Hepatocyte (in vitro differentiated cells): ENCODE measurements at regions not wholly inside any gene's neighbourhood (a gene's known extent, or its start where the extent isn't known, plus 50 kb on each side); places are given as distances from the start of the nearest gene placed in this dataset.

Experiments
- DNase-seq: peaks from one replicate; pipeline ENCODE4 v3.0.0-alpha.2; 2016; ENCODE audit warnings: low spot score
- H2AFZ ChIP-seq: fragments of 200-600 bp; sonication (generic); 2 replicates; pipeline ENCODE4 v1.6.0; 2016; ENCODE audit warnings: antibody characterized with exemption, mild to moderate bottlenecking
- H3K27ac ChIP-seq: fragments of 200-600 bp; sonication (generic); 2 replicates; pipeline ENCODE4 v1.5.1; 2016; ENCODE audit warnings: mild to moderate bottlenecking
- H3K27me3 ChIP-seq: fragments of 200-600 bp; sonication (generic); 2 replicates; pipeline ENCODE4 v1.6.1; 2016
- H3K36me3 ChIP-seq: fragments of 200-600 bp; sonication (generic); replicated peaks from 2 replicates; pipeline ENCODE4 v1.5.1; 2016; ENCODE audit warnings: low read depth; ENCODE audit not compliant: insufficient read depth
- H3K4me1 ChIP-seq: fragments of 200-600 bp; sonication (generic); 2 replicates; pipeline ENCODE4 v1.5.1; 2016; ENCODE audit warnings: mild to moderate bottlenecking, moderate library complexity; ENCODE audit not compliant: insufficient read depth
- H3K4me2 ChIP-seq: fragments of 200-600 bp; sonication (generic); 2 replicates; pipeline ENCODE4 v1.6.0; 2016
- H3K4me3 ChIP-seq: fragments of 200-600 bp; sonication (generic); 2 replicates; pipeline ENCODE4 v1.5.1; 2016; ENCODE audit warnings: mild to moderate bottlenecking
- H3K79me2 ChIP-seq: fragments of 200-600 bp; sonication (generic); 2 replicates; pipeline ENCODE4 v1.6.0; 2017; ENCODE audit warnings: mild to moderate bottlenecking
- H3K9me2 ChIP-seq: fragments of 200-600 bp; sonication (generic); replicated peaks from 2 replicates; pipeline ENCODE4 v1.6.0; 2017; ENCODE audit warnings: mild to moderate bottlenecking; ENCODE audit not compliant: insufficient read depth
- H3K9me3 ChIP-seq: fragments of 200-600 bp; sonication (generic); 2 replicates; pipeline ENCODE4 v1.5.1; 2016; ENCODE audit warnings: low read depth, mild to moderate bottlenecking
- H4K20me1 ChIP-seq: fragments of 200-600 bp; sonication (generic); 2 replicates; pipeline ENCODE4 v1.6.0; 2016; ENCODE audit warnings: mild to moderate bottlenecking; ENCODE audit not compliant: insufficient read depth, poor library complexity, severe bottlenecking
- CTCF ChIP-seq: fragments of 200-600 bp; sonication (generic); IDR thresholded peaks from 2 replicates; pipeline ENCODE4 v1.5.1; 2016; ENCODE audit warnings: antibody characterized with exemption, mild to moderate bottlenecking; ENCODE audit not compliant: poor library complexity
- EZH2 ChIP-seq: fragments of 200-600 bp; sonication (generic); IDR thresholded peaks from 2 replicates; pipeline ENCODE4 v1.6.1; 2016; ENCODE audit warnings: antibody characterized with exemption, mild to moderate bottlenecking, borderline replicate concordance
- EZH2phosphoT487 ChIP-seq: fragments of 200-600 bp; sonication (generic); IDR thresholded peaks from one replicate; pipeline ENCODE4 v1.6.1; 2018; ENCODE audit warnings: antibody characterized with exemption, mild to moderate bottlenecking, low read depth, moderate library complexity; ENCODE audit not compliant: unreplicated experiment, severe bottlenecking
- WGBS: methylation state at CpG from one replicate; pipeline ENCODE4 v1.1.6; 2016; ENCODE audit warnings: low lambda C conversion rate; ENCODE audit errors: missing lambda C conversion rate; 5-methylcytosine and 5-hydroxymethylcytosine counted together

DNA sequence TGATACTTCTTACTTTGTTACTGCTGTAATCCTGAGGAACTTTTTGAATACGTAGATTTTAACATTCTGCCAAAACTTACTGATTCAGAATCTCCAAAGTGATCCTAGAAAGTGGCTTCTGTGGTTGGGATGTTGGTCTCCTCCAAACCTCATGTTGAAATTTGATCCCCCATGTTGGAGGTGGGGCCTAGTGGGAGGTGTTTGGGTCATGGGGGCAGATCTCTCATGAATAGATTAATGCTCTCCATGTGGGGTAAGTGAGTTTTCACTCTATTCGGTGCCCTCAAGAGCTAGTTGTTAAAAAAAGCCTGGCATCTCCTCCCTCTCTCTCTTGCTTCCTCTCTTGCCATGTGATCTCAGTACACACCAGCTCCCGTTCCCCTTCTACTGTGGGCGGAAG, 329.9 kb downstream of the HRH4 start:
- Histone ChIP-seq H3K4me3 (no peak overlapping the region), H3K27me3 (no peaks in the 10 kb centered on the region), H3K9me3 (no peaks in the 10 kb centered on the region), H4K20me1 (no peaks in the 10 kb centered on the region), H3K4me1 (no peaks in the 10 kb centered on the region), H2AFZ (no peak overlapping the region), H3K79me2 (no peaks in the 10 kb centered on the region), H3K4me2 (no peak overlapping the region), H3K9me2 (no peaks in the 10 kb centered on the region), H3K36me3 (no peaks in the 10 kb centered on the region), H3K27ac (no peak overlapping the region)
- TF ChIP-seq EZH2phosphoT487 (no peak), CTCF (no peak), EZH2 (no peak)
- no peak for DNase-seq
- 84% methylated on average over 4 of the region's 4 CpGs for WGBS

- Histone ChIP-seq H3K4me3 (no peak overlapping the region), H3K4me1 (no peaks in the 10 kb centered on the region), H3K9me3 (no peaks in the 10 kb centered on the region), H3K27ac (no peak overlapping the region), H3K27me3 (no peaks in the 10 kb centered on the region), H3K36me3 (no peaks in the 10 kb centered on the region), H2AFZ (no peak overlapping the region), H3K4me2 (no peak overlapping the region), H3K79me2 (no peaks in the 10 kb centered on the region), H4K20me1 (no peaks in the 10 kb centered on the region), H3K9me2 (no peaks in the 10 kb centered on the region)
- DNase-seq = peak; percentile 11
- TF ChIP-seq EZH2 (no peak), EZH2phosphoT487 (no peak), CTCF (no peak)
- 45% methylated on average over 7 of the region's 7 CpGs for WGBS
Observed at GRCh38 chr18:24791751-24792545, 331.5 kb downstream of the HRH4 start.

DNA sequence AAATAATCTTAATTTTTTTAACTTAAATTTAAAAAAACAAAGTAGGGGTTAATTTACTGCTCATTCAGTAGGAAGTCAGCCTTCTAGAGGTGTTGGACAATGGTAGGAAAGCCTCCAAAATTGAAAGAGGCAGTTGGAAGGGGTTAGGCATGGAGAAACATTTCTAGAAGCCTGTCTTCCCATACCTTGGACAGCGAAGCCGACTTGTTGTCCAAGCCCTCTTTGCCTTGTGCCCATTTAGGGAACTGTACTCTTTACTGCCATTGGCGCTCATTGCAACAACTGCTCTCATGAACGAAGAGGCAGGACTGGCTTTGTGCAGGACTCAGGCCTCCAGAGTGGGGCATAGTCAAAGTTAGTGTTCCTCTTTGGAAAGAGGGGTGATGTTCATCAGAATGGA, 333.3 kb downstream of the HRH4 start:
- no peaks in the 10 kb centered on the region for H3K4me1 ChIP-seq
- no peak overlapping the region for H3K4me3 ChIP-seq
- H4K20me1 ChIP-seq = no peaks in the 10 kb centered on the region
- H3K27me3 ChIP-seq = no peaks in the 10 kb centered on the region
- no peak overlapping the region for H3K27ac ChIP-seq
- no peaks in the 10 kb centered on the region for H3K9me2 ChIP-seq
- 98% methylated on average over 4 of the region's 4 CpGs for WGBS
- H3K79me2 ChIP-seq = no peaks in the 10 kb centered on the region
- H3K4me2 ChIP-seq = no peak overlapping the region
- no peaks in the 10 kb centered on the region for H3K36me3 ChIP-seq
- no peak overlapping the region for H2AFZ ChIP-seq
- no peak for TF ChIP-seq CTCF
- no peak for DNase-seq
- H3K9me3 ChIP-seq = no peaks in the 10 kb centered on the region
